NCI-H510A treated with DMSO at 0.1 percent for 48 hours (cell line): ENCODE measurements at regions not wholly inside any gene's neighbourhood (a gene's known extent, or its start where the extent isn't known, plus 50 kb on each side); places are given as distances from the start of the nearest gene placed in this dataset.
"Not testable (repeated sequence)": the region's sequence is repeated elsewhere in the genome, so short reads cannot be mapped to it uniquely, and the experiment has no call there.

Experiments
- DNase-seq: peaks from one replicate; lab custom pipeline; 2025; lab: John Stamatoyannopoulos, UW

DNA sequence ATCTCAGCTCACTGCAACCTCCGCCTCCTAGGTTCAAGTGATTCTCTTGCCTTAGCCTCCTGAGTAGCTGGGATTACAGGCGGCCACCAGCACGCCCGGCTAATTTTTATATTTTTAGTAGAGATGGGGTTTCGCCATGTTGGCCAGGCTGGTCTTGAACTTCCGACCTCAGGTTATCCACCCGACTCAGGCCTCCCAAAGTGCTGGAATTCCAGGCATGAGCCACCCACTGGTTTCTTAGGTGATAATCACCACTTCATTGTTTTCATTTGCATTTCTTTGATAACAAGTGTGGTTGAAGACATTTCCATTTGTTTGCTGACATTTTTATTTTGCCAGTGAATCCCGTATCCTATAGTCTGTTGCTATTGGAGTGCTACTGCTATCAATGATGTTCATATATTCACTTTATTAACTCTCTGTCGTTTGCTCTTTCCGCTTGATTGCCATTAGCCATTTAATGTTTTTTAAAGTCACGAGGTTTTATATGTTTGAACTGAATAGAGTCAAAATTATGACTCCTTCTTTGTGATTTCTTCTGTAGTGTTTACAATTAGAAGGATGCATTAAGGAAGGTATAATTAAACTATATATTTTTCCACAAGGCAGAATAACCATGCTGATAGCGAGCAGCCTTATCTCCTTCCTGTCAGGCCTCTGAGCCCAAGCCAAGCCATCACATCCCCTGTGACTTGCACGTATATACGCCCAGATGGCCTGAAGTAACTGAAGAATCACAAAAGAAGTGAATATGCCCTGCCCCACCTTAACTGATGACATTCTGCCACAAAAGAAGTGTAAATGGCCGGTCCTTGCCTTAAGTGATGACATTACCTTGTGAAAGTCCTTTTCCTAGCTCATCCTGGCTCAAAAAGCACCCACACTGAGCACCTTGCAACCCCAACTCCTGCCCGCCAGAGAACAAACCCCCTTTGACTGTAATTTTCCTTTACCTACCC, 87.3 kb upstream of the DAPK1 start:
- DNase-seq: not testable (repeated sequence)

DNA sequence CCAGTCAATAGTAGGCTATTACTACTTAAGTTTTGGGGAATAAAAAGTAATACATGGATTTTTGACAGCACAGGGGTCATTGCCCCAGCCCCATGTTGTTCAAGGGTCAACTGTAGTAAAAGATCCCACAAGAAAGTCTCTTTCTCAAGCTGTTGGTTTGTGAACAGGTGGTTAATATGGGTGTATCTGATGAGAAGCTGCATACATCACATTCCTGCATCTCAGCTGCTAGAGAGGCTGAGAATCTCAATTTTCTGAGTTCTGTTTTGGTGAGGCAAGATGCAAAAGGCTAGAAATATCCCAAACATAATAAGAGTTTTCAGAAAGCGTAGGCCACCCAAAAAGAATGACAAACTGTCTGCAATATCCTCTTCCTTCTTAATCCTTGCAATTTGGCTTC, 76.8 kb upstream of the DAPK1 start:
- no peak for DNase-seq

DNA sequence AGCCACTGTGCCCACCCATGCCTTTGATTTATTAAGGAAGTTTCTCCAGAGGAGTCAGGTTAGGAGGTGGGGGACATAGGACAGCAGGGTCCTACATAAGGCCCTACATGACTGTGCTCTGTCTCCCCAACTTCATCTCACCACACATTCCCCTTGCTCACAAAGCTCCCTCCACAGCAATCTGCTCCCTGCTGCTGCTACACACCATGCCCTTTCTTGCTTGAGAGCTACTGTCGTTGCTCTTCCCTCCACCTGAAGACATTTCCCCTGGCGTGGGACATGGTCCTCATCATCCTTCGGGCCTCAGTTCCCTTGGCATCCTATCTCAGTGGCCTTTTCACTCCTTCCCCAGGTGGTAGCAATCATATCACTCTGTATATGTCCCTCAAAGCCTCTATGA, 75.9 kb upstream of the DAPK1 start:
- no peak for DNase-seq

GRCh38 chr9:87422999-87423398, 74.7 kb upstream of the DAPK1 start:
- DNase-seq: no peak

- not testable (repeated sequence) for DNase-seq
Measured at GRCh38 chr9:87423885-87424284, 73.8 kb upstream of the DAPK1 start.

DNA sequence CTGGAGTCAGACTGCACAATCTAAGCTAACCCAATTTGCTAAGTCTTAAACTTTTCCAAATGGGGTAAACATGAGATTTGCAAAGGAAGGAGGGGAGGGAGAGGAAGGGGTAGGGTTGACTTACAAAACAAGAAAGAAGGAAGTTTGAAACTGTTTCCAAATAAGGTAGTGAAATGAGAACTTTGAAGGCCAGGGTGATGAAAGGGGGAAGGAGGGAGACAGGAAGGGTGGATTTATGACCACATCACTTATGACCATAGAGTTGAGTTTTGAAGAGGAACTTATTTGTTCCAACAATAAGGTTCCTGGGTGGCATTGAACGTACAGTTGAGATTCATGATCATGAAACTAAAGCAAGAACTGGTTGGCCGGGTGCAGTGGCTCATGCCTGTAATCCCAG, 72.5 kb upstream of the DAPK1 start:
- no peak for DNase-seq

- DNase-seq: no peak
Measured at GRCh38 chr9:87427851-87428506, 69.7 kb upstream of the DAPK1 start.

- no peak for DNase-seq
Measured at GRCh38 chr9:87428659-87429058, 69.0 kb upstream of the DAPK1 start.

DNA sequence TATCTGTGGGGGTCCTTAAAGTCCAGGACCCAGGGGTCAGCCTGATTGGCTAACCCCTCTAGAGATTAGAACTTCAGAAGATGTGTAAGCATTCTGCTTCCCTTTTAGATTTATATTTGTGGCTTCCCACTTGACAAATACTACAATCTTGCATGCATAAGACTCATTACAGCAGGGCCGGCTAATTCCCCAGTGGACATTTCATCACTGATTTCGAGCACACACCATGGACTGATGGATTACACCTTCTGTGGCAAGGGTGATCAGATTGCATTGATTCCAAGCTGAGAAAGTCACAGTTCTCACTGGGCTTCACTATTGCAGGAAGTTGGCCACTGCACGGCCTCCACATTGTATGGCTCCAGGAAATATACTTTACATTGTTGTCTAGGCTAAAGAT, 65.8 kb upstream of the DAPK1 start:
- no peak for DNase-seq

GRCh38 chr9:87433853-87434252, 63.8 kb upstream of the DAPK1 start:
- no peak for DNase-seq

GRCh38 chr9:87434366-87434765, 63.3 kb upstream of the DAPK1 start:
- DNase-seq: no peak

- DNase-seq: no peak
Measured at GRCh38 chr9:87435189-87435880, 62.3 kb upstream of the DAPK1 start.

- DNase-seq: no peak
Measured at GRCh38 chr9:87436716-87437115, 61.0 kb upstream of the DAPK1 start.

- DNase-seq: no peak
Measured at GRCh38 chr9:87437966-87438365, 59.7 kb upstream of the DAPK1 start.

- no peak for DNase-seq
Measured at GRCh38 chr9:87441251-87441650, 56.4 kb upstream of the DAPK1 start.

DNA sequence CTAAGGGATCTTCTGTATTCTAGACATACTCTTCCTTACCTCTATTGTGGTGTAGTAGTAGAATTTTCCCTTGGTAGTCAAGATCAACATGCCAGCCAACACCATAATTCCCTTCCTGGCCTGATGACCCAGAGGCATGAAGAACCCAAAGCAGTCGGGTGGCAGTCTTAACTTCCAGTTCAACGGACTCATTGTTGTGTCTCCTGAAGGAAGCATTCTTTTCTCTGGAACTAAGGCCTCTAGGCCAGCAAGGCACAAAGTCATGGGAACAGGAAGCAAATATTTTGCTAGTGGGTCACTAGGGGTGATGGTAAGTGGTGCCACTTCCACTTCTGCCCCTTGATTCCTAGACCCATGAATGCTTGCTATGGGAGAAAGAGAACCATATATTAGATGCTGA, 55.2 kb upstream of the DAPK1 start:
- no peak for DNase-seq

DNA sequence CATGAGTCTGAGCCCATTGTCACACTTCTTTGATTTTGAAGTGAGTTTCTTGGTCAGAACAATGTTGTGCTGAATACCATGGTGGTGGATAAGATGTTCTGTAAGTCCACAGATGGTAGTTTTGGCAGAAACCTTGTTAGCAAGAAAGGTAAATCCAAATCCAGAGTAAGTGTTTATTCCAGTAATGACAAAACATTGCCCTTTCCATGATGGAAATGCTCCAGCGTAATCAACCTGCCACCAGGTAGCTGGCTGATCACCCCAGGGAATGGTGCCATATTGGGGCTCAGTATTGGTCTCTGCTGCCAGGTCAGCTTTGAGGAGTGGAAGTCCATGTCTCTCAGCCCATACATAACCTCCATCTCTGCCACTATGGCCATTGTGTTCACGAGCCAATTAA, 54.7 kb upstream of the DAPK1 start:
- DNase-seq: no peak

DNA sequence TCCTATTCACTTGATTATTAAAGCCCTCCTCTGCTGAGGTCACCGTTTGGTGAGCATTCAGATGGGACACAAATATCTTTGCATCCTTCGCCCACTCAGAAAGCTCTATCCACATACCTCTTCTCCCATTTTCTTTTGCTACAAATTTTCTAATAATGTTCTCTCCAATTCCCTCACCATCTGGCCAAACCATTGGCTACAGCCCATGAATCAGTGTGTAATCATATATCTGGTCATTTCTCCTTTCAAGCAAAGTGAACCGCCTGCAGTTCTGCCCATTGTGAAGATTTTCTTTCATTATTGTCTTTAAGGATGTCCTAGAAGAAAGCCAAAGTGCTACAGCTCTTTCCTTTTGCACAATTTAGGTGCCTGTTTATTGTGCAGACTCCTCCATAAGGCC, 54.2 kb upstream of the DAPK1 start:
- DNase-seq: no peak

- peak; percentile 1 for DNase-seq
Measured at GRCh38 chr9:87445646-87446045, 52.0 kb upstream of the DAPK1 start.

DNA sequence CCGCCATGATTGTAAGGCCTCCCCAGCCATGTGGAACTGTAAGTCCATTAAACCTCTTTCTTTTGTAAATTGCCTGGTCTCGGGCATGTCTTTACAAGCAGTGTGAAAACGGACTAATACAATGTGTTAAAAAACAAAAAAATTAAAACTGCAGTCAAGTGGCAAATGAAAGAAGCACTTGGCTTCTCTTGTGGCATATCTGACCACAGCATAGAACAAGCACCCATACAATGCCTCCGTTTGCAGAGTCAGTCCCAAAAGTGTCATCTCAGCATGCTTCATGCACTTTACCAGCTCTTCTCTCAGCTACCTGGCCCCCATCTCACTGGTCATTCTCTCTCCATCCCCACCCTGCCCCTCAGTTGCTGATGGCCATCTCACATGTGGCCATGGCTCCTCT, 51.1 kb upstream of the DAPK1 start:
- DNase-seq: no peak

GRCh38 chr9:87447547-87448432, 49.9 kb upstream of the DAPK1 start:
- DNase-seq: no peak
